Kidney glomerular epithelial cell (primary cell): ENCODE measurements at regions not wholly inside any gene's neighbourhood (a gene's known extent, or its start where the extent isn't known, plus 50 kb on each side); places are given as distances from the start of the nearest gene placed in this dataset.

Experiments used
- DNase-seq: peaks from one replicate; lab custom pipeline; 2025; lab: John Stamatoyannopoulos, UW

- DNase-seq: no peak
These were observed 1230.4 kb downstream of the PCDH18 start for GRCh38 chr4:136301749-136302495.

GRCh38 chr4:136283977-136284376 lies 1248.3 kb downstream of the PCDH18 start:
- no peak for DNase-seq

- DNase-seq: no peak
These were observed 1250.4 kb downstream of the PCDH18 start for GRCh38 chr4:136281889-136282288.

- no peak for DNase-seq
These were observed 1251.0 kb downstream of the PCDH18 start for GRCh38 chr4:136281307-136281706.

- no peak for DNase-seq
These were observed 1254.6 kb downstream of the PCDH18 start for GRCh38 chr4:136277741-136278140.

- no peak for DNase-seq
These were observed 1285.4 kb downstream of the PCDH18 start for GRCh38 chr4:136246876-136247275.

- no peak for DNase-seq
These were observed 1290.9 kb downstream of the PCDH18 start for GRCh38 chr4:136241221-136241986.

GRCh38 chr4:136227315-136227714 lies 1305.0 kb downstream of the PCDH18 start:
- no peak for DNase-seq

GRCh38 chr4:136219592-136220125 lies 1312.6 kb downstream of the PCDH18 start:
- DNase-seq: no peak

- DNase-seq: no peak
These were observed 1329.1 kb downstream of the PCDH18 start for GRCh38 chr4:136203199-136203598.

- DNase-seq: no peak
These were observed 1333.9 kb downstream of the PCDH18 start for GRCh38 chr4:136198358-136198757.

- no peak for DNase-seq
These were observed 1337.3 kb downstream of the PCDH18 start for GRCh38 chr4:136194962-136195361.

GRCh38 chr4:136186650-136187049 lies 1345.6 kb downstream of the PCDH18 start:
- no peak for DNase-seq

GRCh38 chr4:136183513-136183912 lies 1348.8 kb downstream of the PCDH18 start:
- DNase-seq: no peak

- DNase-seq: no peak
These were observed 1375.3 kb downstream of the PCDH18 start for GRCh38 chr4:136156947-136157346.

GRCh38 chr4:136150046-136150445 lies 1382.2 kb downstream of the PCDH18 start:
- DNase-seq: no peak

GRCh38 chr4:136136601-136137000 lies 1395.7 kb downstream of the PCDH18 start:
- no peak for DNase-seq

- no peak for DNase-seq
These were observed 1408.0 kb downstream of the PCDH18 start for GRCh38 chr4:136124251-136124745.

GRCh38 chr4:136121426-136121825 lies 1410.9 kb downstream of the PCDH18 start:
- no peak for DNase-seq

- no peak for DNase-seq
These were observed 1418.4 kb downstream of the PCDH18 start for GRCh38 chr4:136113921-136114320.

- DNase-seq: no peak
These were observed 1420.2 kb downstream of the PCDH18 start for GRCh38 chr4:136112116-136112515.

GRCh38 chr4:136106753-136107152 lies 1425.5 kb downstream of the PCDH18 start:
- no peak for DNase-seq

- no peak for DNase-seq
These were observed 1428.7 kb downstream of the PCDH18 start for GRCh38 chr4:136103616-136104015.
